ENCODE measurements at regions not wholly inside any gene's neighbourhood (a gene's known extent, or its start where the extent isn't known, plus 50 kb on each side); places are given as distances from the start of the nearest gene placed in this dataset.

DNA sequence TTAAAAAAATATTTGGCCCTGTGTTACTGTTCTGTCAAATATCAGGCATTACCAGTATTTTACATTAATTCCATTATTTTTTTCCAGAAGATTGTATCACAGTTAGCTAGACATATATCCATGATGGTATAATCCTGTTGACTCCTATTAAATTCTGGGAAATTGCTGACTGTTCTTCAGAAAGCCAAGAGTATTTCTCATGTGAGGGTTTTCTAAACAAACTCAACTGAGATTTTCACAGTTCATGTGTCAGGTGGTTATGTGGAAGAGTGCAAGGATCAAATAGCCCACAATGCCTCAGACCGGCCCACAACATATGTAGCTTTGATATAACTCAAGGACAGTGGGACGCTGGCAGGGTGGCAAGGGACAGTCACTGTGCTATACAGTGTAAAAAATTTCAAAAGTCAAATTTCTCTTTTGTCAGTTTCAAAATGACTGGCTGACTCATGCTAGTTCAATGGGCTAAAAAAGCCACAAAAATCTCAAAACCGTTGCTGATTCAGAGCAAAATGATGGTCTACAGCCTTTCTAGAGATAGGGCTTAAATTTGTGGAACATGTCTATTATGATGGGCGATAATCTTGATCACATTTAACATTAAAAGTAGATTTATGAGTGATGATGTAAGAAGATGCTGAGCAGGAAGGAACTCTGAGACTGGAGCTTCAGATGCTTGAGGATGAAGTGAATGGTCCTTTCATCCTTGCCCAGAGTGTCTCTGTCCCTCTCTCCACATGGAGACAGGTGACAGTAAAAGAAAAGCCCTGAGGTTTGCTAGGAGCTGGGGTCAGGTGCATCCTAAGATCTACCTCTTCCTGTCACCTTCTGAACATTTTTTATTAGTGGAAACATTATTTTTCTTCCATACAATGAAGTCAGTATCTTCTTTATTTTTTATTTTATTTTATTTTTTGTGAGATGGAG, 175.8 kb upstream of the PIEZO2 start:
- no peaks in the 10 kb centered on the region for H3K27me3 ChIP-seq (ENCODE audit: insufficient read depth, low read length)

DNA sequence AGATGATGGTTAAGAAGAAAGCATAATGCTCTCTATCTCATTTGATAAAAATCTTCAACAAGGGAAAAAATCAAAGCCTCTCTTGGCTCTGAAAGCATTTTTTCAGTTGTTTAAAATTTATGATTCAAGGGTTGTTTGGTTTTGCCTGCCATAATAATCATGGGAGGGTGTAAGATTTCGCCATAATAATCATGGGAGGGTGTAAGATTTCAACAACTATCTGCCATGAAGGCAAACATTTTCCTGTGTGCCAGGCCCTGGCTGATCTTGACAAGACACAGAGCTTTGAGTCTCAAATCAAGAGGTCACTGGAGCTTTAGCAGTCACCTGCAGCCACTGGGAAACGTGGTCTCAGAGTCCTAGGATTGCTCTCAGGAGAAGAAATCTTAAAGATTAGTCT, 175.1 kb upstream of the PIEZO2 start:
- Histone ChIP-seq H3K27ac (ENCODE audit: low read length) (no peak overlapping the region), H3K4me3 (ENCODE audit: low read length) (no peak overlapping the region), H3K27me3 (ENCODE audit: insufficient read depth, low read length) (no peaks in the 10 kb centered on the region), H3K9ac (ENCODE audit: low read depth, low read length) (no peak overlapping the region), H3K4me1 (ENCODE audit: insufficient read depth, low read length) (no peaks in the 10 kb centered on the region), H3K9me3 (ENCODE audit: insufficient read depth, low read depth, low read length) (no peaks in the 10 kb centered on the region), H3K36me3 (ENCODE audit: insufficient read depth, low read depth, low read length) (no peaks in the 10 kb centered on the region)

More for the DNA sequence above, 175.8 kb upstream of the PIEZO2 start:
- H3K36me3 ChIP-seq (ENCODE audit: insufficient read depth, low read depth, low read length): no peaks in the 10 kb centered on the region
- H3K4me3 ChIP-seq (ENCODE audit: low read length): no peak overlapping the region
- no peaks in the 10 kb centered on the region for H3K9me3 ChIP-seq (ENCODE audit: insufficient read depth, low read depth, low read length)
- H3K27ac ChIP-seq (ENCODE audit: low read length): no peak overlapping the region
- no peak overlapping the region for H3K9ac ChIP-seq (ENCODE audit: low read depth, low read length)
- H3K4me1 ChIP-seq (ENCODE audit: insufficient read depth, low read length): no peaks in the 10 kb centered on the region

DNA sequence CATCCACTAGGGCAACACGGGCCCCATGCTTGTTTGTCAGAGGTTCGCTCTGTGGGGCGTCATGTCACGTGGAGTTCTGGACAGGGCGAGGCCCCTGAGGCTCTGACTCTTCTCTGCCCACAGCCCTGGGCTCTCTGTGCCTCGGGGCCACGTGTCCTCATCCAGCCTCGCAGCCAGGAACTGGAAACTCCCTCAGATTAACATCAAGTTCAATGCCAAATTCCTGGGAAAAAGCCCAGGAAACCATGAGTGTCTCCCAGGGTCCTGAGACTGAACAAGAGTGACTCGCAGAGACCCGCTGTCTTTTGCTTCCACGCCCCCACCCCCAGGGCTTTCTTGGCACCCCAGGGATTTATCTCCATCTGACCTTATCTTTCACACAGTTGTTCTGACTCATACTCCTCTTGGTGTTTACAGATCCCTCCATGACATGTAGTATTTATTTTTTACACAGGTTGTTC, 174.0 kb upstream of the PIEZO2 start:
- no peaks in the 10 kb centered on the region for H3K9me3 ChIP-seq (ENCODE audit: insufficient read depth, low read depth, low read length)

DNA sequence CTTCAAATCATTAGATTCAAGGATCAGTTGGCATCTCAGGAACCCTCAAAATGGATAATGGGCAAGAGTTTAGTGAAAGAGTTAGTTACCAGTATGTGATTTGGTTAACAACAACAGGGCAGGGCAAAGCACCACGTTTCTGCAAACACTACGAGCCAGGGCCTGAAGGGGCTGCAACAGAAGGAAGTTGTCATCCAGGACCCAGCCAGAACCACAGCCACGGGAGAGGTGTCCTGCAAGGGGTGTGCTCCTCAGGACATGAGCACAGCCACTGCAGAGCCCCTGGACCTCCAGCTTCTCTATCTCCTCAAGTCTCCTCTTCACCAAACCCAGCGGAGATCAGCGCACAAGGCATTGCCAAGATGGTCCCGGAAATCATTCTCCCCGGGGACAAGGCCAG, 173.3 kb upstream of the PIEZO2 start:
- Histone ChIP-seq H3K9ac (ENCODE audit: low read depth, low read length) (no peak overlapping the region), H3K27me3 (ENCODE audit: insufficient read depth, low read length) (no peaks in the 10 kb centered on the region), H3K4me3 (ENCODE audit: low read length) (no peak overlapping the region), H3K9me3 (ENCODE audit: insufficient read depth, low read depth, low read length) (no peaks in the 10 kb centered on the region), H3K4me1 (ENCODE audit: insufficient read depth, low read length) (no peaks in the 10 kb centered on the region), H3K27ac (ENCODE audit: low read length) (no peak overlapping the region), H3K36me3 (ENCODE audit: insufficient read depth, low read depth, low read length) (no peaks in the 10 kb centered on the region)

More for the DNA sequence above, 174.0 kb upstream of the PIEZO2 start:
- Histone ChIP-seq H3K27me3 (ENCODE audit: insufficient read depth, low read length) (no peaks in the 10 kb centered on the region), H3K27ac (ENCODE audit: low read length) (no peak overlapping the region), H3K36me3 (ENCODE audit: insufficient read depth, low read depth, low read length) (no peaks in the 10 kb centered on the region), H3K9ac (ENCODE audit: low read depth, low read length) (no peak overlapping the region), H3K4me1 (ENCODE audit: insufficient read depth, low read length) (no peaks in the 10 kb centered on the region), H3K4me3 (ENCODE audit: low read length) (no peak overlapping the region)

DNA sequence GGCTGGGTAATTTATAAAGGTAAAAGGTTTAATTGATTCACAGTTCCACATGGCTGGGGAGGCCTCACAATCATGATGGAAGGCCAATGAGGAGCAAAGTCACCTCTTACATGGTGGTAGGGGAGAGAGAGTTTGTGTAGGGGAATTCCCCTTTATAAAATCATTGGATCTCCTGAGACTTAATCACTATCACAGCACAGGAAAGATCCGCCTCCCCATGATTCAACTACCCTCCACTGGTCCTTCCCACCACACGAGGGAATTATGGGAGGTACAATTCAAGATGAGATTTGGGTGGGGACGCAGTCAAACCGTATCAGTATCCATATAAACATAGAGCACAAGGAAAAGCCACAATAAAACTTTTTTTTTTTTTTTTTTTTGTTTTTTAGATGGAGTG, 172.6 kb upstream of the PIEZO2 start:
- Histone ChIP-seq H3K36me3 (ENCODE audit: insufficient read depth, low read depth, low read length) (no peaks in the 10 kb centered on the region), H3K27ac (ENCODE audit: low read length) (no peak overlapping the region), H3K4me1 (ENCODE audit: insufficient read depth, low read length) (no peaks in the 10 kb centered on the region)

DNA sequence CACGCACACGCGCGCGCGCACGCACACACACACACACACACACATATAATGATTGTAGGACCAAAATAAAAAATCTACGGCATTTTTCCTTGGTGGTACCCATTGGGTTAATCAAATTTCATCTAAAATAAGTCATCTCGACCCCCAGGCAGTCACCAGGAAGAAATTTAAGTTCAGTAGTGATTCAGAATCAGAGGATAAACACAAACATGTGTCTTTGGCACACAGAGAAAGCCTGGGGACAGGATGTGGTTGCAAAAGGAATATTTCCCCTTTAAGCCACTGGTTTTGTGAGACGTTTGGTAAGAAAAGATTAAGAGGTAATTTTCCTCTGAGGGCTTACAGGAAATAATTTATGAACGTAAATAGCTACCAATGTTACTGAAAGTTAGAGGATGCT, 171.6 kb upstream of the PIEZO2 start:
- Histone ChIP-seq H3K4me3 (ENCODE audit: low read length) (no peak overlapping the region), H3K27me3 (ENCODE audit: insufficient read depth, low read length) (no peaks in the 10 kb centered on the region), H3K9ac (ENCODE audit: low read depth, low read length) (no peak overlapping the region), H3K9me3 (ENCODE audit: insufficient read depth, low read depth, low read length) (no peaks in the 10 kb centered on the region), H3K27ac (ENCODE audit: low read length) (no peak overlapping the region), H3K36me3 (ENCODE audit: insufficient read depth, low read depth, low read length) (no peaks in the 10 kb centered on the region), H3K4me1 (ENCODE audit: insufficient read depth, low read length) (no peaks in the 10 kb centered on the region)

More for the DNA sequence above, 172.6 kb upstream of the PIEZO2 start:
- H3K9me3 ChIP-seq (ENCODE audit: insufficient read depth, low read depth, low read length): no peaks in the 10 kb centered on the region
- H3K4me3 ChIP-seq (ENCODE audit: low read length): no peak overlapping the region
- H3K27me3 ChIP-seq (ENCODE audit: insufficient read depth, low read length): no peaks in the 10 kb centered on the region
- no peak overlapping the region for H3K9ac ChIP-seq (ENCODE audit: low read depth, low read length)

DNA sequence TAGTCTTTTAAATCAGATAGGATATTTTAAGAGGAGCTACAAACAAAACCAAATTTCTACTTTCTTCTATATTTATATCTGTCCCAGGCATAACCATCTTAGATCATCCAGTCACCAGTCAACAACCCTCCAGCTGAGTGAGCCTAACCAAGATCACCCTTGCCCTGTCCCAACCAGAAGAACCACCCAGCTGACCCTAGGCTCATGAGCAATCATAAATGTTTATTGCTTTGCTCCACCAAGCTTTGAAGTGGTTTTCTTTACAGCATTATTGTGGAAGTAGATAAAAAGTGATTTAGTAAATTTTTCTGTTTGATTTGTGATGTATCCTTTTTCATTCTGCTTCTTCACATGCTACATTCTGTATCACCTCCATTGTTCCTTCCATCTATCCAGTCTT, 167.2 kb upstream of the PIEZO2 start:
- no peak overlapping the region for H3K9ac ChIP-seq (ENCODE audit: low read depth, low read length)
- H3K9me3 ChIP-seq (ENCODE audit: insufficient read depth, low read depth, low read length): no peaks in the 10 kb centered on the region
- H3K36me3 ChIP-seq (ENCODE audit: insufficient read depth, low read depth, low read length): no peaks in the 10 kb centered on the region
- no peak overlapping the region for H3K4me3 ChIP-seq (ENCODE audit: low read length)
- H3K4me1 ChIP-seq (ENCODE audit: insufficient read depth, low read length): no peaks in the 10 kb centered on the region
- H3K27me3 ChIP-seq (ENCODE audit: insufficient read depth, low read length): no peaks in the 10 kb centered on the region
- H3K27ac ChIP-seq (ENCODE audit: low read length): no peak overlapping the region

DNA sequence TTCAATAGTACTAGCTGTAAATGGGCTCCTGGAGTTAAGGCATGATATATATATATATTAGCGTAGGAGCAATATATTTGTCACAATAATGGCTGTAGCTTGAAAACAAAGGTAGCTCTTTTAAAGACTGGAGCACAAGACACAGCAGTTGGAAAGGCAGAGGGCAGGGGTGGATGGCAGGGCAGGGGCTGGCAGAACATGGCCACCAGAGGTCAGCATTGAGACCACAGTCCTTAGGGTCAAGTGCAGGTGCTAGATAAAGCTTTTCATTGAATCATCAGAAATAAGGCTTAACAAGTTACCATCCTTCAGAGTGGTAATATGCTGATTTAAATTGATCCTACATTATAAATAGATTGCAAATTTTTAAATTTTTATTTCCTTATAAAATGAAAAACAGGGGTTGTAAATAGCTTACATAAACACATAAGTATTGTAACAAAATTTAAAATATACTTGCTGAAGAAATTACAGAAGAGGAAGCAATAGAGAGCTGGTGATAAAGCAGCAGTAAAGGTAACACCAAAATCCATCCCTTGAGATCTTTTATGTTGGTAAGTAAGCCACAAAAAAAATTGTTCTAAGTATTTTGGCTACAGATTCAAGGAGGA, 161.2 kb upstream of the PIEZO2 start:
- Histone ChIP-seq H3K27ac (ENCODE audit: low read length) (no peak overlapping the region), H3K36me3 (ENCODE audit: insufficient read depth, low read depth, low read length) (no peaks in the 10 kb centered on the region), H3K9ac (ENCODE audit: low read depth, low read length) (no peak overlapping the region), H3K9me3 (ENCODE audit: insufficient read depth, low read depth, low read length) (peaks cover 4% of the 10 kb centered on the region), H3K4me3 (ENCODE audit: low read length) (no peak overlapping the region), H3K4me1 (ENCODE audit: insufficient read depth, low read length) (no peaks in the 10 kb centered on the region; the same call in 1 of the 2 replicates), H3K27me3 (ENCODE audit: insufficient read depth, low read length) (no peaks in the 10 kb centered on the region)

DNA sequence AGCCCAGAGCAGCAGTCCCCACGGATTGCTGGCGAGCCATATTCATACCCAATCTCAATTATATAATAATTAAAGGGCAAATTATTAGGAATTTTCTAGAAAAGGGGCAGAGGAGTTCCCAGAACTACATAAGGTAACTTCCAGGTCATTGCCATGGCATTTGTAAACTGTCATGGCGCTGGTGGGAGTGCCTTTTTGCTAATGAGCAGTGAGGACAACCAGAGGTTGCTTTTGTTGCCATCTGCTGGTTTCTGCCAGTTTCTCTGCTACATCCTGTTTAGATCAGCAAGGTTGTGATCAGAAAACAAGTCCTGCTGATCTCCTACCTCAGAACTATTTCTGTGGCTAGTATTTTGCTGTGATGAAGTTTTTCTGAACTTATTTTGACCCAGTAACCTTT, 159.8 kb upstream of the PIEZO2 start:
- H3K9ac ChIP-seq (ENCODE audit: low read depth, low read length): no peak overlapping the region
- H3K27ac ChIP-seq (ENCODE audit: low read length): no peak overlapping the region
- H3K9me3 ChIP-seq (ENCODE audit: insufficient read depth, low read depth, low read length): peaks cover 4% of the 10 kb centered on the region
- H3K4me1 ChIP-seq (ENCODE audit: insufficient read depth, low read length): peaks cover 4% of the 10 kb centered on the region; the same call in 1 of the 2 replicates
- no peaks in the 10 kb centered on the region for H3K36me3 ChIP-seq (ENCODE audit: insufficient read depth, low read depth, low read length)
- H3K4me3 ChIP-seq (ENCODE audit: low read length): no peak overlapping the region
- no peaks in the 10 kb centered on the region for H3K27me3 ChIP-seq (ENCODE audit: insufficient read depth, low read length)

DNA sequence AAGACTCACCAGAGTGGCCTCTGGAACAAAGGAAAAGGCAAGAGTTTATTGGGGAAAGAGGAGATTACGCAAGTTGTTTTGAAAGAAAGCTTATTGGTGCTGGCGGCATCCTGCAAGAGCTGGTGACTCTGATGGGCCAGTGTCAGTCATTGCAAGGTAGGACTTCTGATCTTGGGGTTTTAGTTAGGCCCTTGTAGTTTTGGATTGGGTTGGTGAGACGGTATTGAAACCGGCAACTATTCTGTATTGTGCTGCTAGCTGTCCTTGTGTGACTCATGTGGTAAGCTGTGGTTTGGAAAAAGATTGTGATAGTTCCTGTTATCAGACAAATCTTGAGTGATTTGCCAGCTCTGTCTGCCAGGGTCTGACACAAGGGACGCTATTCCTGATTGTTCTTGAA, 159.1 kb upstream of the PIEZO2 start:
- Histone ChIP-seq H3K9me3 (ENCODE audit: insufficient read depth, low read depth, low read length) (peaks cover 4% of the 10 kb centered on the region), H3K27me3 (ENCODE audit: insufficient read depth, low read length) (no peaks in the 10 kb centered on the region), H3K4me3 (ENCODE audit: low read length) (no peak overlapping the region), H3K9ac (ENCODE audit: low read depth, low read length) (no peak overlapping the region), H3K36me3 (ENCODE audit: insufficient read depth, low read depth, low read length) (no peaks in the 10 kb centered on the region), H3K27ac (ENCODE audit: low read length) (no peak overlapping the region), H3K4me1 (ENCODE audit: insufficient read depth, low read length) (peaks cover 4% of the 10 kb centered on the region; the same call in 1 of the 2 replicates)

DNA sequence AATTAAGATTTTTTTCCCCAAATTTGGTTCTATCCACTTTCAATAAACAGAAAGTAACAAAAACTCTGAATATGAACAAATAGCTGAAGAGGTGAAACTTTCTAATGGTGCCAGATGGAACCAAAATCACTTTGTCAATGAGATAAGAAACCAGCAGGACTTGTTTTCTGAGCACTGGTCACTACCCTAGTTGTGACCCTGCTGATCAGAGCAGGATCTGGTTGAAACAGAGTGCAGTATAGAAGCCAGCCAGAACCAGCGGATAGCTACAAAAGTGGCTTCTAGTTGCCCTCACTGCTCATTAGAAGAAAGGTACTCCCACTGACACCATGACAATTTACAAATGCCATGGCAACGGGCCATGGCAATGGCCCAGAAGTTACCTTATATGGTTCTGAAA, 158.3 kb upstream of the PIEZO2 start:
- Histone ChIP-seq H3K9ac (ENCODE audit: low read depth, low read length) (no peak overlapping the region), H3K9me3 (ENCODE audit: insufficient read depth, low read depth, low read length) (peaks cover 4% of the 10 kb centered on the region), H3K36me3 (ENCODE audit: insufficient read depth, low read depth, low read length) (no peaks in the 10 kb centered on the region), H3K27ac (ENCODE audit: low read length) (no peak overlapping the region), H3K4me1 (ENCODE audit: insufficient read depth, low read length) (peaks cover 4% of the 10 kb centered on the region; the same call in 1 of the 2 replicates), H3K4me3 (ENCODE audit: low read length) (no peak overlapping the region), H3K27me3 (ENCODE audit: insufficient read depth, low read length) (no peaks in the 10 kb centered on the region)

DNA sequence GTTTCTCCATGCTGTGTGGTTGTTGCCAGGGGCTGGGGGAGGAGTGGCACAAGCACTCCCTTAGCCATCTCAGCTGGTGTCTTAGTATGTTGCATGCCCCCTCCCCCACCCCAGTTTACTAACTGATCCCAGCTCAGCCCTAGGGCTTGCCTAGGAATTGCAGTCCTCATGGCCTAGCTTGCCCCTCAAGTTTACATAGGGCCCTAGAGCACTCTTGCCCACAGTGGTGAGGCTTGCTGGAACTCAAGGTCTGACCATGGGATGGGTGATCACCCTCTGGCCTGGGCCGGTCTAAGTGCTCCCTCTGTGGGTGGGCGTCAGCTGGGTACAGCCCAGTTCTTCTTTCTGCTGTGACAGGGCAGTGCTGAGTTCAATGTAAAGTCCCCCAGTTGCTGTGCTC, 156.1 kb upstream of the PIEZO2 start:
- Histone ChIP-seq H3K9ac (ENCODE audit: low read depth, low read length) (no peak overlapping the region), H3K36me3 (ENCODE audit: insufficient read depth, low read depth, low read length) (no peaks in the 10 kb centered on the region), H3K4me1 (ENCODE audit: insufficient read depth, low read length) (peaks cover 4% of the 10 kb centered on the region; the same call in 1 of the 2 replicates), H3K9me3 (ENCODE audit: insufficient read depth, low read depth, low read length) (peaks cover 10% of the 10 kb centered on the region), H3K27ac (ENCODE audit: low read length) (no peak overlapping the region), H3K27me3 (ENCODE audit: insufficient read depth, low read length) (no peaks in the 10 kb centered on the region), H3K4me3 (ENCODE audit: low read length) (no peak overlapping the region)
